ENCODE measurements at regions not wholly inside any gene's neighbourhood (a gene's known extent, or its start where the extent isn't known, plus 50 kb on each side); places are given as distances from the start of the nearest gene placed in this dataset.

DNA sequence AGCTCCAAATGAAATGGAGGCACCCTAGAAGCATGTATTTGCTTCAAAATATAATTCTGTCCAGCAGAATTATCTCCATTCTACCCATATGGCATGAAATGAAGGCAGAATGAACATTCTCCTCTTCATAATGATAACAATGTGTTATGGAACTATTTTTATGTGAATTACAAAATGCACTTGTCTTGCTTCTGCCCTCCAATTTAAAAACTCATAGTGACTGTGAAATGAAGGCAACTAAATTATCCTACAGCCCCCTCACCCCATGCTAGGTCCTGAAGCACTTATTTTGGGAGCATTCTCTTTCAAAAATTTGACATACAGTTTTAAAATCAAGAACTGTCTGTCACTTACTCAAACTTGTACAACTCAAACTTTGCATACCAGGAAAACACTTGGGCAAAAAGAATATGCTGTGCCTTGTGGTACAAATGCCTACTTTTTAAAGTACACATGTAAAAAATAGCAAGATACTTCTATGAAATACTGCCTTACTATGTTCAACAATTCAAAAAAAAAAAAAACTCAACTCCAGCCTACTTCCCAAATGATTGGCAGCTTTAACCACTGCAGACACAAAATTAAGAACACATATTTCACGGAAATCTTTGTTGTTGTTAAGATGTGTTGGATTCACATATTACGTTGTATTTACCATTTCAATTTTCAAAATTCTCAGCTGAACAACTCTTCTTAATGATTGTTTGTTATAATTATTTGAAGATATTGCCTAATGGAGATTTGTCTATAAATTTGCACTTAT lies 213.3 kb upstream of the NFIA start:
- Histone ChIP-seq H3K79me2 (ENCODE audit: insufficient read depth, low read depth) (no peaks in the 10 kb centered on the region), H4K20me1 (ENCODE audit: insufficient read depth) (no peaks in the 10 kb centered on the region), H3K36me3 (ENCODE audit: insufficient read depth) (no peaks in the 10 kb centered on the region), H3K27me3 (ENCODE audit: insufficient read depth, low read depth) (no peaks in the 10 kb centered on the region), H2AFZ (ENCODE audit: low read depth) (no peak overlapping the region), H3K4me2 (no peak overlapping the region), H3K4me3 (IDR thresholded peaks at IDR 0.05; ENCODE audit: insufficient read depth, low read depth, low read length) (no peak overlapping the region), H3K27ac (no peak overlapping the region), H3K4me1 (ENCODE audit: low read depth, poor library complexity, severe bottlenecking) (no peaks in the 10 kb centered on the region), H3K9ac (no peak overlapping the region)
- TF ChIP-seq, protein P1, sequence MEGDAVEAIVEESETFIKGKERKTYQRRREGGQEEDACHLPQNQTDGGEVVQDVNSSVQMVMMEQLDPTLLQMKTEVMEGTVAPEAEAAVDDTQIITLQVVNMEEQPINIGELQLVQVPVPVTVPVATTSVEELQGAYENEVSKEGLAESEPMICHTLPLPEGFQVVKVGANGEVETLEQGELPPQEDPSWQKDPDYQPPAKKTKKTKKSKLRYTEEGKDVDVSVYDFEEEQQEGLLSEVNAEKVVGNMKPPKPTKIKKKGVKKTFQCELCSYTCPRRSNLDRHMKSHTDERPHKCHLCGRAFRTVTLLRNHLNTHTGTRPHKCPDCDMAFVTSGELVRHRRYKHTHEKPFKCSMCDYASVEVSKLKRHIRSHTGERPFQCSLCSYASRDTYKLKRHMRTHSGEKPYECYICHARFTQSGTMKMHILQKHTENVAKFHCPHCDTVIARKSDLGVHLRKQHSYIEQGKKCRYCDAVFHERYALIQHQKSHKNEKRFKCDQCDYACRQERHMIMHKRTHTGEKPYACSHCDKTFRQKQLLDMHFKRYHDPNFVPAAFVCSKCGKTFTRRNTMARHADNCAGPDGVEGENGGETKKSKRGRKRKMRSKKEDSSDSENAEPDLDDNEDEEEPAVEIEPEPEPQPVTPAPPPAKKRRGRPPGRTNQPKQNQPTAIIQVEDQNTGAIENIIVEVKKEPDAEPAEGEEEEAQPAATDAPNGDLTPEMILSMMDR (conservative IDR thresholded peaks at IDR 0.05; ENCODE audit: low read depth, low read length): no peak

DNA sequence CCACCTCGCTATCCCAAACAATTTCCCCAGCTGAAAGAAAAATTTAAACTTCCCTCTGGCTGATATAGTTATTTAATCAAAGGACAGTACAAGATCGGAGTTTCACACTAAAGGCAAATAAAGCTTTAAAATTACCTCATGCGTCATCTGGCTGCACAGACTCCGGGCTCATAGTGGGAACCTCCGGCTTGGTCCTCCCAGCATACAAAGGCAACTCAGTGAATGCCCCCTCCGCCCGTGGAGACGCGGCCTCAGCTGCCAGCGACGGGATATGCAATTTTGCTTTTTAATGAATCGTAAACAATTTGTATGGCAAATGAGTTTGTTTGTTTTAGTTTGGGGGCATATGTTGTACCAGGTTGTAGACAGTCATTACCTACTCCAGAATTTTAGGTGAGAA lies 214.6 kb upstream of the NFIA start:
- H3K79me2 ChIP-seq (ENCODE audit: insufficient read depth, low read depth): no peaks in the 10 kb centered on the region
- H3K9ac ChIP-seq: no peak overlapping the region
- no peak overlapping the region for H3K27ac ChIP-seq
- H4K20me1 ChIP-seq (ENCODE audit: insufficient read depth): no peaks in the 10 kb centered on the region
- H2AFZ ChIP-seq (ENCODE audit: low read depth): no peak overlapping the region
- no peaks in the 10 kb centered on the region for H3K36me3 ChIP-seq (ENCODE audit: insufficient read depth)
- TF ChIP-seq, protein P1 (conservative IDR thresholded peaks at IDR 0.05; ENCODE audit: low read depth, low read length): no peak
- no peak overlapping the region for H3K4me3 ChIP-seq (IDR thresholded peaks at IDR 0.05; ENCODE audit: insufficient read depth, low read depth, low read length)
- H3K27me3 ChIP-seq (ENCODE audit: insufficient read depth, low read depth): no peaks in the 10 kb centered on the region
- no peak overlapping the region for H3K4me2 ChIP-seq
- H3K4me1 ChIP-seq (ENCODE audit: low read depth, poor library complexity, severe bottlenecking): no peaks in the 10 kb centered on the region

DNA sequence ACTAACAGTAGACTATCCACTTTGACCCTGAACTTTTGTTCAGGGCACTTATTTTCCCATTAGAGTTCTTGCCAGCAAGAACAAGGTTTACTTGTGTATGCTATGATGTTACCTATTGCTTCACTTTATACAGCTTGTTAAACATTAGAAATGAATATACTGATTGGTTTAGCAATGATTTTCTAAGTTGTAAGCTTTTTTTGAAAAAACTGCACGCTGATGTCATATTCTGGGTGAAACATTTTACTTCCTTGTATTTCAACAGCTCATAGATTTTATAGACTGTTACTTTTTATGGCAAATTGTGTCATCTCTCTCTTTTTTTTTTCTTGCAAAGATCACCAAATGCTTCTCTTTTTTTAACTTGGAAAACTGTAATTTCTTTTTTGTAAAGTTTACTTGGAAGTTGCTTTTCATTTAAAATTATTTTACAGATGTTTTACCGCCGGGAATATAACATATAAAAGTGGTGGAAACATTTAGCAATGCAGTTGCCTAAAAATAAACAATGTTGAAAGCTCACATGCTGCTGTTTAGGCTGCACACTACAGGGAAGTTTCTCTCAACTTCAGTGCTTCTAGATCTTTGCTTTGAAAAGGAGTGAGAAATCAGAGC lies 215.3 kb upstream of the NFIA start:
- Histone ChIP-seq H3K4me3 (IDR thresholded peaks at IDR 0.05; ENCODE audit: insufficient read depth, low read depth, low read length) (no peak overlapping the region), H3K4me1 (ENCODE audit: low read depth, poor library complexity, severe bottlenecking) (no peaks in the 10 kb centered on the region), H3K4me2 (no peak overlapping the region), H4K20me1 (ENCODE audit: insufficient read depth) (no peaks in the 10 kb centered on the region), H3K79me2 (ENCODE audit: insufficient read depth, low read depth) (no peaks in the 10 kb centered on the region), H3K9ac (no peak overlapping the region), H2AFZ (ENCODE audit: low read depth) (no peak overlapping the region), H3K27me3 (ENCODE audit: insufficient read depth, low read depth) (no peaks in the 10 kb centered on the region), H3K36me3 (ENCODE audit: insufficient read depth) (no peaks in the 10 kb centered on the region), H3K27ac (no peak overlapping the region)
- TF ChIP-seq, protein P1 (conservative IDR thresholded peaks at IDR 0.05; ENCODE audit: low read depth, low read length): no peak

DNA sequence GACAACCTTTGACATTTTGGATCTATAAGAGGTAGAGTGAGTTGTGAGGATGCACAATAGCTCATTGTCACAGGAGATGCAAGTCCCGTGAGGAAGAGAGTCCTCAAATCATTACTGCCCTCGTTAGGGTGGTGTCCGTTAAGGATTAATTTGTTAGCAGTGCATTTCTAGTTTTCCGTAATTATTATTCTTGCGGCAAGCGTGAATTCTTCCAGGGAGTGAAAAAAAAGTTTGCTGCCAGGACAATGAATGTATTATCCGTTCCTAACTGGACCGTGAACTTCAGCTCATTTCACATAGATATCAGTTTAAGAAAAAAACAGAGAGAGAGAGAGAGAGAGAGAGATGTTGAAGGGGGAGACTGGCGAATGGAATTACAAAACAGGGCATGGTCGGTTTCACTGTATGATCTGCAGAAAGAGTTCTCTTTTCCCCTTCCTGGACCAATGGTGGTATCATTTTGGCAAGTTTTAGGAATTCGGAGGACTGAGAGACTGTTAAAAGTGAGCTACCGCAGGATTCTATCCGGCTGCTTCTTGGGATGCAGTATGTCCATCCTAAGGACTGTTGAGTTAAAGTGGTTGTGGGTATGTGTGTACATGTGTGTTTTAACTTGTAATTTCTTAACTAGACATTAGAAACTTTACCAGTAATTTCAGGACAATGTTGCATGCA lies 216.0 kb upstream of the NFIA start:
- TF ChIP-seq, protein P1 (conservative IDR thresholded peaks at IDR 0.05; ENCODE audit: low read depth, low read length): no peak
- H3K79me2 ChIP-seq (ENCODE audit: insufficient read depth, low read depth): no peaks in the 10 kb centered on the region
- no peaks in the 10 kb centered on the region for H3K27me3 ChIP-seq (ENCODE audit: insufficient read depth, low read depth)
- no peaks in the 10 kb centered on the region for H4K20me1 ChIP-seq (ENCODE audit: insufficient read depth)
- no peak overlapping the region for H2AFZ ChIP-seq (ENCODE audit: low read depth)
- no peak overlapping the region for H3K27ac ChIP-seq
- H3K4me3 ChIP-seq (IDR thresholded peaks at IDR 0.05; ENCODE audit: insufficient read depth, low read depth, low read length): no peak overlapping the region
- no peak overlapping the region for H3K4me2 ChIP-seq
- H3K36me3 ChIP-seq (ENCODE audit: insufficient read depth): no peaks in the 10 kb centered on the region
- no peak overlapping the region for H3K9ac ChIP-seq
- no peaks in the 10 kb centered on the region for H3K4me1 ChIP-seq (ENCODE audit: low read depth, poor library complexity, severe bottlenecking)
